HCT116 (cell line): ENCODE measurements at regions not wholly inside any gene's neighbourhood (a gene's known extent, or its start where the extent isn't known, plus 50 kb on each side); places are given as distances from the start of the nearest gene placed in this dataset.

Source experiments
- ATAC-seq: fragments of 200-7000 bp; cut with Tn5 transposase; 2 replicates; pipeline ENCODE4 v1.9.1; 2020; ENCODE audit warnings: mild to moderate bottlenecking, moderate library complexity
- BruUV-seq: library from RNA; stranded (reverse); fragments of 400-500 nt; replicated peaks from 2 replicates; lab custom pipeline; 2021; lab: Mats Ljungman, UMichigan
- CTCF ChIA-PET: fragments of 300-600 bp; sonication (Branson Sonifier 250); formaldehyde crosslinking; loops from one replicate; lab custom pipeline; 2021; ENCODE audit warnings: antibody characterized with exemption; lab: Charles Lee
- POLR2A ChIA-PET: fragments of 300-600, 350-600 bp; sonication (Branson Sonifier 250); formaldehyde crosslinking; loops from one replicate; lab custom pipeline; 2021; ENCODE audit warnings: antibody characterized with exemption; lab: Charles Lee
- RAD21 ChIA-PET, 2 experiments: fragments of 300-600 bp; sonication (Branson Sonifier 250); formaldehyde crosslinking; loops; one replicate each; lab custom pipeline; 2023; ENCODE audit warnings: low total read pairs in 2 of 2; ENCODE audit not compliant: uncharacterized antibody in 2 of 2, unreplicated experiment in 2 of 2, low non-redundant PET in 1 of 2; lab: Charles Lee
- DNase-seq: peaks from one replicate; pipeline ENCODE4 v3.0.0-alpha.2; 2010; ENCODE audit warnings: low read depth, low spot score
- H2AFZ ChIP-seq: fragments of 200-600 bp; shearing (Covaris generic), sonication (generic); 2 replicates; pipeline ENCODE4 v1.6.1; 2017; ENCODE audit warnings: low read depth, mixed run types, mixed read lengths, antibody characterized with exemption, low read length; ENCODE audit not compliant: poor library complexity, severe bottlenecking
- H3K27ac ChIP-seq: 2 replicates; pipeline ENCODE4 v1.5.1; 2012; ENCODE audit warnings: low read depth, low read length
- H3K27me3 ChIP-seq: fragments of 200-600 bp; sonication (generic); 2 replicates; pipeline ENCODE4 v1.6.1; 2016; ENCODE audit warnings: mixed run types, low read length, mixed read lengths; ENCODE audit not compliant: insufficient read depth
- H3K36me3 ChIP-seq, 2 experiments: fragments of 200-500 bp in 1 of 2; fragments of 200-600 bp in 1 of 2; sonication (Bioruptor generic) in 1 of 2; sonication (generic) in 1 of 2; 2 replicates each; pipeline versions ENCODE4 v1.5.1 to v1.6.1; 2014 to 2016; ENCODE audit warnings: low read length in 2 of 2, inconsistent platforms in 1 of 2, mixed read lengths in 1 of 2, mixed run types in 1 of 2; ENCODE audit not compliant: insufficient read depth in 2 of 2, control insufficient read depth in 1 of 2
- H3K4me1 ChIP-seq, 2 experiments: fragments of 200-600 bp in 1 of 2; sonication (generic) in 1 of 2; 2 replicates each; pipeline versions ENCODE4 v1.5.1 to v1.6.1; 2012 to 2017; ENCODE audit warnings: low read length in 2 of 2, inconsistent platforms in 1 of 2, mild to moderate bottlenecking in 1 of 2, mixed read lengths in 1 of 2, mixed run types in 1 of 2, moderate library complexity in 1 of 2; ENCODE audit not compliant: insufficient read depth in 2 of 2, control insufficient read depth in 1 of 2
- H3K4me2 ChIP-seq: fragments of 200-600 bp; sonication (generic); 2 replicates; pipeline ENCODE4 v1.6.1; 2017; ENCODE audit warnings: mixed run types, low read length, mixed read lengths
- H3K4me3 ChIP-seq, 2 experiments: fragments of 200-600 bp in 1 of 2; sonication (generic) in 1 of 2; replicated peaks in 1 of 2; 2 replicates each; pipeline ENCODE4 v1.5.1; 2011 to 2016; ENCODE audit warnings: low read length in 2 of 2, control low read depth in 1 of 2, low read depth in 1 of 2, mild to moderate bottlenecking in 1 of 2, mixed read lengths in 1 of 2, mixed run types in 1 of 2
- H3K79me2 ChIP-seq: fragments of 200-600 bp; sonication (generic); 2 replicates; pipeline ENCODE4 v1.6.1; 2017; ENCODE audit warnings: mild to moderate bottlenecking, mixed run types, low read length, moderate library complexity, mixed read lengths; ENCODE audit not compliant: insufficient read depth
- H3K9ac ChIP-seq: fragments of 200-600 bp; sonication (generic); 2 replicates; pipeline ENCODE4 v1.6.1; 2016; ENCODE audit warnings: low read length, mixed read lengths
- H3K9me2 ChIP-seq: fragments of 200-600 bp; sonication (generic), shearing (Covaris generic); 2 replicates; pipeline ENCODE4 v1.6.1; 2017; ENCODE audit warnings: mixed run types, mild to moderate bottlenecking, moderate library complexity; ENCODE audit not compliant: insufficient read depth
- H3K9me3 ChIP-seq, 2 experiments: fragments of 200-500 bp in 1 of 2; fragments of 200-600 bp in 1 of 2; sonication (Bioruptor generic) in 1 of 2; sonication (generic) in 1 of 2; 2 replicates each; pipeline ENCODE4 v1.6.1; 2014 to 2017; ENCODE audit warnings: low read length in 2 of 2, mixed read lengths in 2 of 2, inconsistent platforms in 1 of 2, low read depth in 1 of 2, mild to moderate bottlenecking in 1 of 2, mixed run types in 1 of 2, moderate library complexity in 1 of 2; ENCODE audit not compliant: control insufficient read depth in 1 of 2, insufficient read depth in 1 of 2
- H4K20me1 ChIP-seq: fragments of 200-600 bp; sonication (generic), shearing (Covaris generic); 2 replicates; pipeline ENCODE4 v1.6.1; 2017; ENCODE audit warnings: mixed run types, mild to moderate bottlenecking, moderate library complexity; ENCODE audit not compliant: insufficient read depth
- CBX3 ChIP-seq: IDR thresholded peaks from 2 replicates; pipeline ENCODE4 v1.6.1; 2012; ENCODE audit warnings: low read depth
- CEBPB ChIP-seq: IDR thresholded peaks from 2 replicates; pipeline ENCODE4 v1.6.1; 2012; ENCODE audit warnings: low read depth
- EGR1 ChIP-seq: IDR thresholded peaks from 2 replicates; pipeline ENCODE4 v1.6.1; 2012; ENCODE audit warnings: low read depth
- EZH2 ChIP-seq: fragments of 200-600 bp; sonication (generic); IDR thresholded peaks from 2 replicates; pipeline ENCODE4 v1.6.1; 2017; ENCODE audit warnings: antibody characterized with exemption, mixed run types
- EZH2phosphoT487 ChIP-seq: fragments of 200-600 bp; IDR thresholded peaks from 2 replicates; pipeline ENCODE4 v1.6.1; 2018; ENCODE audit warnings: antibody characterized with exemption, borderline replicate concordance
- FOSL1 ChIP-seq: IDR thresholded peaks from 2 replicates; pipeline ENCODE4 v1.6.1; 2012; ENCODE audit warnings: low read depth
- POLR2A ChIP-seq: IDR thresholded peaks from 2 replicates; pipeline ENCODE4 v1.7.0; 2011; ENCODE audit warnings: borderline replicate concordance; ENCODE audit not compliant: insufficient read depth, insufficient read length; ENCODE audit errors: extremely low read depth
- POLR2AphosphoS5 ChIP-seq: IDR thresholded peaks from 2 replicates; pipeline ENCODE4 v1.6.1; 2011; ENCODE audit warnings: mild to moderate bottlenecking, low read depth, low read length, moderate library complexity
- RAD21 ChIP-seq: IDR thresholded peaks from 2 replicates; pipeline ENCODE4 v1.6.1; 2012; ENCODE audit warnings: low read depth, mild to moderate bottlenecking
- SRF ChIP-seq: IDR thresholded peaks from 2 replicates; pipeline ENCODE4 v1.6.1; 2012; ENCODE audit warnings: low read depth
- YY1 ChIP-seq: IDR thresholded peaks from 2 replicates; pipeline ENCODE4 v1.6.1; 2011; ENCODE audit warnings: low read length, low read depth, moderate library complexity, mild to moderate bottlenecking; ENCODE audit not compliant: insufficient replicate concordance; ENCODE audit errors: extremely low read depth
- ZFX ChIP-seq: fragments of 450-650 bp; IDR thresholded peaks from 2 replicates; pipeline ENCODE4 v1.6.1; 2017
- ZNF274 ChIP-seq: fragments of 200-500 bp; sonication (Bioruptor generic); IDR thresholded peaks from 2 replicates; pipeline ENCODE4 v1.6.1; 2014; ENCODE audit warnings: mild to moderate bottlenecking, low read depth, low read length, inconsistent platforms
- intact Hi-C: fragments of 100-400 bp; cut with micrococcal nuclease; formaldehyde crosslinking; loops from 2 replicates; pipeline ENCODE4 v1.10.0; 2022
- TF ChIP-seq, protein P1 (sequence below): IDR thresholded peaks from 2 replicates; pipeline ENCODE4 v1.6.1; 2012

DNA sequence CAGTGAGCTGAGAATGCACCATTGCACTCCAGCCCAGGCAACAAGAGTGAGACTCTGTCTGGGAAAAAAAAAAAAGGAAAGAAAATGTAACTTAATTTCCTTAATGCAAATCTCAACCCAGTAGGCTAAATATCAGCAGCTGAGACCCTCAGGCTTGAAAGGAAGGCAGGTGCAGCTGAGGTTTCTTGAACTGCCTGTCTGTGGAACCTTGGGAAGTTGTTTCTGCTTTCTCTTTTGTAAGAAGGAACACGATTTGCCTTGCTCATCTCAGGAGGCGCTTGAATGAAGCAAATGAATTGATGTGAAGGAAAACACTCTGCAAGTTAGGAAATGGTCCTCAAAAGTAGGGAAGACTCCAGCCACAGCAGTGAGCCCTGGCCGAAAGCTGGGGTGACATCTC lies 143.3 kb downstream of the IRX1 start:
- Histone ChIP-seq H4K20me1 (no peaks in the 10 kb centered on the region), H3K4me2 (no peak overlapping the region), H3K4me1 (no peaks in the 10 kb centered on the region), H3K9ac (no peak overlapping the region), H2AFZ (no peak overlapping the region), H3K79me2 (no peaks in the 10 kb centered on the region), H3K27me3 (no peaks in the 10 kb centered on the region), H3K9me2 (no peaks in the 10 kb centered on the region), H3K4me3 (no peak overlapping the region), H3K27ac (no peak overlapping the region), H3K9me3 (peaks cover 6 to 50% of the 10 kb centered on the region in 2 experiments; a peak in 2 of 4 replicates), H3K36me3 (no peaks in the 10 kb centered on the region)
- CTCF ChIA-PET = no interaction called here
- DNase-seq (no peak), ATAC-seq (no peak)
- intact Hi-C loops = no loop called here
- TF ChIP-seq EZH2 = no peak
- no TSS peak for BruUV-seq
- POLR2A ChIA-PET = no interaction called here
- RAD21 ChIA-PET = no interaction called here

DNA sequence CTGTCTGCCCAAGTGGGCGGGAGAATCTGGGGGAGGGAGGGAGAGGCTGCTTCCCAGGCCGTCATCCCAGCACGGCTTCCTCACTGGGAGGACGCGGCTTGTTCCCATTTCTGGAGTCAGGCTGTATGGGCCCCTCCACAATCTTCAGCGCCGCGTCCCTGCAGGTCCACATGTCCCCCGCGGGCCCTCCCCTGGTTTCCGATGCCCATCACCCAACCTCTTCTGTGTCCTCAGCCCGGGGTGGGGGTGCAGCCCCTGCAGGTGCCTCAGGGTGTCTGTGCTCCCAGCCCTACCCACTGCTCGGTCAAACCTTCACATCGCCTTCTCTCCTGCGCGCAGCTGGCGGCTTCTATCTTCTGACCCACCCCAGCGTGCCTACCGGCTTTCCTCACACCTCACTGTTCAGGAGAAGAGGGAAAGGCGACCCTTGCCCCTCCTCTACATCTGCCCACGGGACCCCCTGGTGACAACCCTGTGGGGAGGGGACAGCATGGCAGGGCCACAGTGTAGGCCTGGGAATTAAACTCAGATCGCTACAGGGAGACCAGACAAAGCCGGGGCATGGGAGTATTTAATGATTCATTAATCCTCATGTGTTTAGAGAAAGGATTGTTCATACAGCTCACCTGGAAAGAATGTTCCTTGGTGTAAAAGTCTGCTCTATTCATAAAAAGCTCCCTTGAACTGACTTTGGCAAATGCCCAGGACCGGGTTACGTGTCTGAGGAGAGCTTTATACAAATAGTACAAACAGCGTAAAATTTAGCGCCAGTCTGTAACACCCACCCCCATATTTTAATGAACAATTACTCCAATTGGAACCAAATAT lies 145.1 kb downstream of the IRX1 start:
- RAD21 ChIA-PET = no interaction called here
- no TSS peak for BruUV-seq
- ATAC-seq = no peak
- POLR2A ChIA-PET = no interaction called here
- H3K4me3 ChIP-seq = no peak overlapping the region
- CTCF ChIA-PET = no interaction called here
- H3K9me3 ChIP-seq = peaks cover 6 to 55% of the 10 kb centered on the region in 2 experiments; a peak in 2 of 4 replicates
- no peak overlapping the region for H3K27ac ChIP-seq
- H3K36me3 ChIP-seq = no peaks in the 10 kb centered on the region
- H3K9me2 ChIP-seq = no peaks in the 10 kb centered on the region
- H3K4me1 ChIP-seq = no peaks in the 10 kb centered on the region
- no peak overlapping the region for H3K9ac ChIP-seq
- TF ChIP-seq, protein P1, sequence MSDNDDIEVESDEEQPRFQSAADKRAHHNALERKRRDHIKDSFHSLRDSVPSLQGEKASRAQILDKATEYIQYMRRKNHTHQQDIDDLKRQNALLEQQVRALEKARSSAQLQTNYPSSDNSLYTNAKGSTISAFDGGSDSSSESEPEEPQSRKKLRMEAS = no peak
- TF ChIP-seq ZFX (no peak), POLR2A (no peak), RAD21 (no peak), CEBPB (no peak), YY1 (no peak), EZH2phosphoT487 (no peak), FOSL1 (no peak), EZH2 (no peak), CBX3 (no peak), EGR1 (no peak), SRF (no peak), ZNF274 (no peak), POLR2AphosphoS5 (no peak)
- no peaks in the 10 kb centered on the region for H3K27me3 ChIP-seq
- H3K79me2 ChIP-seq = no peaks in the 10 kb centered on the region
- H2AFZ ChIP-seq = no peak overlapping the region
- H3K4me2 ChIP-seq = no peak overlapping the region
- intact Hi-C loops = no loop called here
- no peaks in the 10 kb centered on the region for H4K20me1 ChIP-seq
- DNase-seq = no peak
